NOMO-1 treated with DMSO at 0.1 percent for 48 hours (cell line): ENCODE measurements at regions not wholly inside any gene's neighbourhood (a gene's known extent, or its start where the extent isn't known, plus 50 kb on each side); places are given as distances from the start of the nearest gene placed in this dataset.
"Not testable (repeated sequence)": the region's sequence is repeated elsewhere in the genome, so short reads cannot be mapped to it uniquely, and the experiment has no call there.

ENCODE experiments used
- DNase-seq: peaks from one replicate; lab custom pipeline; 2025; ENCODE audit not compliant: unreplicated experiment; lab: John Stamatoyannopoulos, UW

DNA sequence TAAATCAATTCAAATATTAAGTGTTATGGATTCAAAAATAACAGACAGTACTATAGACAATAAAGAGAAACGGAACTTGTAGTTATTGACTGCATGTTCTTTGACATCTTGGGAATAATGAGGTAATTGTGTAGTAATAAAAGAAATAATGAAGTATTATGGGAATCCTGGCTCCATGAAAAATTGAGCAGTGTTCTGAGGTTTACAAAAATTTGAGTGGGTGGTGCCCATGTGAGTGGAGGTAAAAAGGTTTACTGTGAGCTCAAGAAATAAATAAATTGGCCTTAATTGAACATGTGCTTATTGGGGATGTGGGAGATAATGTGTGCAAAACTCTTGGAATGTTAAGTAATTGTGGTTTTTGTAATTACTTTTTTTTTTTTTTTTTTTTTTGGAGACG, 1013.7 kb upstream of the GJE1 start:
- DNase-seq = no peak

DNA sequence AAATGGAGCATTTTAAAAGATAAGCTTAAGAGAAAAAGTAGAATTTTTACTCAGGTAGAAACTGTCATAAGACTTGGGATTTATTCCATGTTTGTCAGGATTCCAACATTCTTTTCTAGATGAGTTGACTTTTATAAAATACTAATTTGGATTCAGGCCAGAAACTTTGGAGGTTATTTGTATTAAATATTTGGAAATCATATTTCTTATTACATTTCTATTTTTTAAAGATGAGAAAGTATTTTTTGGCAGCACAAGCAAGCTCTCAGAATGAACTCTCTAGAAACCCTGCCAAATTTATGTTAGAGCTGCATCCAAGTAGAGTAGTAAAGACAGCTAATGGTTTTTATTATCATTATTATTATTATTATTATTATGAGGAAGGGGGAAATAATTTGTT, 1014.9 kb upstream of the GJE1 start:
- DNase-seq = no peak

DNA sequence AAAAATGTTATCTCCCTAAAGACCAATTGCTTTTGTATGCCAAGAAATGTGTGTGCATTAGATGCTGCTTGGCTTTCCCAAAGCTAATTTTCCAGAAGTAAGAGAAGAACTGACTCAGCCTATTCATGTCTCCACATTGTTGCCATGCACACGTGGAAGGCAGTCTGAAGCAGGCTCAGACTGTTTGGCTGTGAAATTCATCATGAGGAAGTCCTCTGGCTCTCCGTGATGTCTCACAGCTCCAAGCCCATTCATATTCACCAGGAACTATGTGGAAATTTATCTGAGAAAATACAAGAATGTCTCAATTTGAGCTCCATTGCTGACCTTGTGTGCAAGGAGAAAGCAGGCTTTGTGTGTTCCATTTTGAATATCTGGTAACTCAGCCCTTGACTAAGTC, 1022.2 kb upstream of the GJE1 start:
- DNase-seq = no peak

DNA sequence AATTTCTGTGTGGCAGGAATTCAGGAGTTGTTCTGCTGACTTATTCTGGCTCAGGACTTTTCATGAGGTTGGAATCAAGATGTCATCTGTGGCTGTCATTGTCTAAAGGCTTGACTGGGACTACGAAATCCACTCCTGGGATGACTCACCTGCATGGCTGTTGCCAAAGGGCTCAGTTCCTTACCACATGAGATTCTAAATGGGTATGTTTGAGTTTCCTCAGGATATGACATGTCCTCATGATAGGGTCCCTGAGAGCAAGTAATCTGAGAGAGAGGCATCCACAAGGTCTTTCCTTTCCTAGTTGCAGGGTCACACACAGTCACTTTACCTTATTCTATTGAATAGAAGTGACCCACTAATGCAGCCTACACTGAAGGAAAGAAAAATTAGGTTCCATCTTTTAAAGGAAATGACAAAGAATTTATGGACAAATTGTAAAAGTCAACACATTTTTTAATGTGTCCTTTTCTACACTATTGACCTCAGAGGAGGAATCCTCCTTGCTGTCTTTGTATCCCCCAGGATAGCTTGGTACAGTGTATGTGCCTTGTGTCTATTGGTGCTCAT, 1025.0 kb upstream of the GJE1 start:
- no peak for DNase-seq

DNA sequence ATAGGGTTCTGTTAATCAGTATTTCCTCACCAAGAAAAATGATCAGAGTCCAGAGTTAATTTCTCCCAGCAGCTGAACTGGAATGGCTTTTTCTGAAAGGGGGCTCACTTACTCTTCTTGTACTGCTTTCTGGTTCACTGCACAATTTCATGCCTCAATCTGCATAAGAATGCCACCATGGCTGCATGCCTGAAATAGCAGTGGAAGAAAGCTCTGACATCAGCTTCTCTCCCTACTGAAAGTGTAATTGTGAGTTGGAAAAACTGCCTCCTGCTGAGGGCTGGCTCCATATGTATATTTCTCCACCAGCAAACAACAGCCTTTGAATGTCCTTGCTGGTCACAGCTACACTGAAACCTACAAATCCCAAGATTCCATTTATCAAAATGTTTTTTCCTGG, 1027.2 kb upstream of the GJE1 start:
- no peak for DNase-seq

DNA sequence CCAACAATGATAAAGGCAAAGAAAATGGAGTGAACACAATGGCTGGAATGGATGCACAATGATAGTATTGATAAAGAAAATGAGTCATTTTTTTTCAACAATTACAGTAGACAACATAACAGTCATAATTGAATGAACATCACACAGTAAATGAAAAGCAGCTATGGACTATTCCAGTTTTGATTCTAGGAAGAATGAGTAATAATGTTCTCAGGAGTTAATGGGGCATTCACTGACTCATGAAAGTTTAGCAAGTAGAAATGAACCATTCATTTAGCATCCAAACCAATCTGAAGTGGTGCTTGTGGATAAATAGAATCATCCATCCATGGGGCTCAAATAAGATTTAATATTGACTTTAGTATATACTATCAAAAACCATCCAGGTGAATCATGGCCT, 1029.5 kb upstream of the GJE1 start:
- DNase-seq = no peak

DNA sequence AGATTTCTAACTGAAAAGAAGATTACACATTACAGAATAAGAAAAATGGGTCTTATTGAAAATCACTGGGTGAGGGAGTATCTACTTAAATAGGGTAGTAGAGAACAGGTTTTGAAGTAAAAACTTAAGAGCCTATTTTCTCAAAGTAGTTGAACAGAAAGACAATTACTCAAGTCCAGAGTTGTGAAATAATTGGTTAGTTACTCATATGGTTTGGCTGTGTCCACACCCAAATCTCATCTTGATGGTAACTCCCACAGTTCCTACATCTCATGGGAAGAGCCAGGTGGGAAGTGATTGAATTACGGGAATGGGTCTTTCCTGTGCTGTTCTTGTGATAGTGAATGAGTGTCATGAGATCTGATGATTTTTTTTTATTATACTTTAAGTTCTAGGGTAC, 1035.3 kb upstream of the GJE1 start:
- DNase-seq = no peak

DNA sequence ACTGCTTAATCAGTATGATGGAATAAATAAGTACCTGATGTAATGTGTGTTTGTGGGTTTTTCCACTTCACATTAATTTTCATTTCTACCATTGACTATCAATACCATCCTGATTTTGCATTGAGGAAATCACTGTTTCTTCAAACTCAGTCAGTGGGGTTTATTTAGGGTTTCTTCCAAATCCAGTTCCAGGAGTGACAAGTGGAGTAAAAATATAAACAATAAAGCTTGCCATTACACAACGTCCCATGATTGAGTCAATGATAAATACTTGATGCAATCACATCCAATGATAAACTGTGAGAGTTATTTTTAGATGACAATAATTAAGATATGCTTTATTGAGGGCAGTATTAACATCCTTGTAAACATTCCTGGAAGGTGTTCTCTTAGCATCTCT, 1037.4 kb upstream of the GJE1 start:
- DNase-seq = no peak

DNA sequence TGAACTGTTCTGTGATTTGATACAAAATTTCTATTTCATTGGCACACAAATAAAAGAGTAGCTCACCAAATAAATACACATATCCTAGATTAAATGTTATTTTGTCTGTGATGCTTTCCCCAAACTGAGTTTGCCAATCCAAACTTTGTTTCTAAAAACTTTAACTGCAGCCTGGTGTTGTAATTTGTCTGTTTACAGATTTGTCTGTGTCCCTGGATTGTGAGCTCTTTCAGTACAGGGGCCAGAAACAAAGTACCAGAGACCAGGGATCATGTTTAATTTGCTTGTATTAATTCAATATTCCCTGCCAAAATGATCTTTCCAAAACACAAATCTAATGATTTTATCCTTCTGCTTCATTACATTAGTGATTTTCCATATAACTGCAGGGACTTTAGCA, 1044.6 kb upstream of the GJE1 start:
- no peak for DNase-seq

DNA sequence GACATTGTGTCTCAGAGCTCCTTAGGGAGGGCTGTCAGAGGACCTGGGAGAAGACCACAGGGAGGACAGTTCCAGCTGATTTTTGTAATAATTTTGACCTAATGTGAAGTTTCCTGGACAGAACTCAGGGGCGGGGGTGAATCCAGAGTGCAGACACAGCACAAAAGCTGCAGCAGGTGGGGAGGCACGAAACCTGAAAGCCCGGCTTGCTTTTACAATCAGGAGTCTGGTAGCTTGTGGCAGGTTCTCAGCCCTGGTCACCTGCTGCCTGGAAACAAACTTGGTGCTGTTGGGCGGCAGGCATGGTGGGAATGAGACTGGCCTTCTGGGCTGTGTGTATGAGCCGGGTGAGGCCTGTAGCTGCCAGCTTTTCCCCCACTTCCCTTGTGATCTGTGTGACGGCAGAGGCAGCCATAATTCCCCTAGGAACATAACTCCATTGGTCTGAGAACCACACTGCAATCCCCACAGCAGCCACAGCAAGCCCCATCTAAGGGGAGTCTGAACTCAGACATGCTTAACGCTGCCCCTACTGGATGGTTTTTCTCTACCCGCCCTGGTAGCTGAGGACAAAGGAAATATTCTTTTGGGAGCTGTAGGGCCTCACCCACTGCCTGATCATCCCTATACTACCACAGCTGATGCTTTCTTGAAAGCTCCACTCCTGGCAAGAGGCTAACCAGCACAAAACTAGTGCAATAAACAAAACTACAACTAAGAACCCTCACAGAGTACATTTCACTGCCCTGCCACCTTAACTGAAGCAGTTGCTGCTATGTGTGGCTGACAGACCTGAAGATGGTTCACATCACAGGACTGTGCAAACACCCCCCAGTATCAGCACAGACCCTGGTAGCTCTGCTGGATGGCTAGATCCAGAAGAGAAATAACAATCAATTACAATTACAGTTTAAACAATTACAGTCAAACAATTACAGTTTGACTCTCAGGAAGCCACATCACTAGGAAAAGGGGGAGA, 1055.1 kb upstream of the GJE1 start:
- DNase-seq = no peak

DNA sequence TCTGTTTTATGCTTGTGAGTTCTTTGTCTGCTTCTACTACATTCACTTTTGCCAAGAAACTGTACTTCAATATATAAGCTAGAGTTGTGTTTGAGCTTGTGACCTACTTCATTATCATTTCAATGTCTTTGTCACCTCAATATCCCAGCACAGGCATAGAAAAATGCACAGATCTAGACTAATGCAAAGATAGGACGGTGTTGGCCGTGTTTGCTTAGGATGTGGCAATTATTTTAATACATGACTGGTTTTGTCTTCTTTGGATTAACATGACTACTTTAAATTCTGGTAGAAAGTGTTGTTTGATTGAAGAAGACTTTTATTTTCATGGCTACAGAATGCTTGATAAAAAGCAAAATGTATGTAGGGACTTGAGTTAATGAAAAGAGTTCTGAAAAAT, 1075.0 kb upstream of the GJE1 start:
- DNase-seq = no peak

DNA sequence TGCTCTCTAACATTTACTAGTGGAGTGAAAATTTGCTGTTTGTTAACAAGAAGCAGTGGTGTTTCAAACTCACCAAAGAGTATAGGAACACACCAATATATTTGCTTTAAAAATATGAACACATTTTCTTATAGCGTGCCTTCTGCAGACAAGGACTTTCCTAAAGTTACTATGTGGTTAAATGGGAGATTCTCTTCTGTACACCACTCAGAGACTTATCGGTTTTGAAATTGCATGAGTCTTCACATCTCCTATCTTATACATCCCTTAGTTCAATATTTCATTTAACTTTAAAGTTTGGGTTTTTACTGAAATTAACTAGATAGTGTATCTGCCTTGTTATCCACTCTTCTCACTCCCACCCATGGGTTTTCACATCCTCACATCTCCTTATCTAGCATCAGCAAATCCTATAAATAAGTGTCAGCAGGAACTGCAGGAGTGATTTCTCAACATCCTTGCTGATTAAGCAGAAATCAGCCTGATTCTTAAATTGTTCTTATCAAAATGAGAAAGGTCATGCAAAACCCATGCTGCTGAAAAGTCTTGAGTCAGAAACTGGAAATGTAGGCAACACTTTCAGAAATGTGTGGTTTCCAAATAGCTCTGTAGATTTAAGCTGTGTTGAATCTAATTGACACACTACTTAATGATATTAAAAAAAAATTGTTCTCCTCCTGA, 1075.6 kb upstream of the GJE1 start:
- DNase-seq = no peak

DNA sequence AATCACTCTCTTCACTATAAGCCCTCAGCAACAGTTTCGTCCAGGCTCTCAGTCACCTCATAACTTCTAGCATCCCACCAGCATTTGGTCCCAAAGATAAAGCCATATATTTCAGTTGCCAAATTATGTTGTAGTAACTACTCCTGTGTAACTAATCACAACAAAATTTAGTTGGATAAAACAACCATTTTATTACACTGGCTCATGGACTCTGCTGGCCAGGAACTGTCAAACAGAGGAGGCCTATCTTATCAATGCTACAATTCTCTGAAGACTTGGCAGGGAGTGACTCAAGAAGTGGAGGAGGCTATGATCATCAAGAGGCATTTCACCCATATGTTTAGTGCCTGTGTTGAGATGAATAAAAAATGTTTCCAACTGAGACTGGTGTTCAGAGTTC, 1082.3 kb upstream of the GJE1 start:
- no peak for DNase-seq

DNA sequence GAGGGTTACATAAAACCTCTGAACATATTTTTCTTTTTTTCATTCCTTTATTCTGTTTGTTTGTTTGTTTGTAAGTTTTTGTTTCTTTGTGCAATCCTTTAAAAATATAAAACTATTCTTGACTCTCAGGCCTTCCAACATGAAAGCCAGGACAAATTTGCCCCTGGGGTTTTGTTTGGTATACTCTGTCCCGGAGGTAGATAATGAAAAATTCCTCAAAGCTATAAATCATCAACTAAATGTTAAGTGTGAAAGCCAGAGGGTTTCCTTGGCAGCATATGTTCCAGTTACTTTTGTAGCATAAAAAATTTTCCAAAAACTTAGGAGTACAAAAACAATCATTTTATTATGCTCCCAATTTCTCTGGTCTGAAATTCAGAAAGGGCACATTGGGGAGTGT, 1084.3 kb upstream of the GJE1 start:
- no peak for DNase-seq

DNA sequence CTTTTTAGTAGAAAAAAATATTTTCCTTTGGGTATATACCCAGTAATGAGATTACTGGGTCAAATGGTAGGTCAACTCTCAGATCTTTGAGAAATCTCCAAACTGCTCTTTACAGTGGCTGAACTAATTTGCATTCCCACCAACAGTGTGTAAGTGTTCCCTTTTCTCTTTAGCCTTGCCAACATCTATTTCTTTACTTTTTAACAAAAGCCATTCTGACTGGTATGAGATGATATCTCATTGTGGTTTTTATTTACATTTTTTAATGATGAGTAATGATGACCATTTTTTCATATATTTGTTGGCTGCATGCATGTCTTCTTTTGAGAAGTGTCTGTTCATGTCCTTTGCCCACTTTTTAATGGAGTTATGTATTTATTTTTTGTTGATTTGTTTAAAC, 1086.2 kb upstream of the GJE1 start:
- not testable (repeated sequence) for DNase-seq

DNA sequence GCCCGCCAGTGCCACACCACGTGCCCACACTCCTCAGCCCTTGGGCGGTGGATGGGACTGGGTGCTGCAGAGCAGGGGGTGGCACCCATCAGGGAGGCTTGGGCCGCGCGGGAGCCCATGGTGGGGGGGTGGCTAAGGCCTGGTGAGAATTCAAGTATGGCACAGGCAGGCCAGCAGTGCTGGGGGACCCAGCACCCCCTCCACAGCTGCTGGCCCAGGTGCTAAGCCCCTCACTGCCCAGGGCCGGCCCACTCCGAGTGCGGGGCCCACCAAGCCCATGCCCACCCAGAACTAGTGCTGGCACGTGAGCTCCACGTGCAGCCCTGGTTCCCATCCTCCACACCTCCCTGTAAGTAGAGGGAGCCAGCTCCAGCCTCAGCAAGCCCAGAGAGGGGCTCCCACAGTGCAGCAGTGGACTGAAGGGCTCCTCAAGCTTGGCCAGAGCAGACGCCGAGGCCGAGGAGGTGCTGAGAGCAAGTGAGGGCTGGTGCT, 1091.1 kb upstream of the GJE1 start:
- no peak for DNase-seq

DNA sequence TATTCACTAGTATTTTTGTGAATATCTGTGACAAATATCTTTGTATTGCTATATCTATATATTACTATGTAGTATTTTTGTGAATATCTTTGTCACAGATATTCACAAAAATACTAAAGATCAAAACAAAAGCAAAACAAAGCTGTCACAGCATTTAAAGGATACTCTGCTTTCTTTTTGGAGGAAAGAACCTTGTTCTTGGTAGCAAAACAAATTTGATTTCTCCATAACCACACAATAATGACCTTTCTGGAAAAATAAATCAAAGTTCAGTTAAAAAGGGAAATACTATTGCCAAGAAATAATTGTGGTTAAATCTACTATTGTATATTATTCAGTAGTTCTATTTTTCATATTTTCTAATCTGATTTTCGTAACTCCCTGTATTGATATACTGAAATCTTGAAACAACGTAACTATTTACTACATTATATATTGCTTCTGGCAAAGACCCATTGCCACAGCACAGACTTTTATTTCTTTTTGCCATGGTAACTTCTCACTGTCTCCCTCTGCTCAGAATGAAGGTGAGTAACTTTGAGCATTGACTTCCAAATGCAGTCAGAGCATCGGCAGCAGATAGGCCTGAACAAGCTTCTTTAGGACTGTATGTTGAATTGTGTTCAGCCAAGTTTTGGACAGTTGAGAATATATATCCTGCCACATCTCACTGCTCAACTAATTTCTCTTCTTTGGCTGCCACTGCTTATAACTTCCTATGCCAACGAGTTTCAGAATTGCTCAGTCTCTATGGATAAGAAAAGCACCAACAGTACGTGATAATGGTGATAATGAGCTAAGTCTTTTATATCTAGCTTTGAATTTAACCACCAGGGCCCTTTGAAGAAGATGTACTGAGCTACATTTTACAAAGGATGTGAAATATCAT, 1097.2 kb upstream of the GJE1 start:
- no peak for DNase-seq

DNA sequence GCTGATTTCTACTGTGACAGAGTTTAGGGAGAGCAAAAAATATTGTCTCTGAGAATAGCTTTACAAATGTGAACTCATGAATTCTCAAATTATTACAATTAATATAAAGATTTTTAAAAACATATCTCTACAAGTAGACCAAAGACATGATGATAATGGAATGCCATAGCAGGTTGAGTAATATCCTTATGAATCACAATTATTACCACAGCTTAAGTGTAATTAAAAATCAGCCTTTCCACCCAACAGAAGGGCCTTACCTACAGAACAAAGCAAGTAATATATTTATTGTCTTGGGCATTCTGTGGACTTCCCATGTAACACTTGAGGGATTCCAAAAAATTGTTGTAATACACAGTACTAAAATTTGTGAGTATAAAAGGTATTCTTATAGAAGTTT, 1099.6 kb upstream of the GJE1 start:
- DNase-seq = no peak

DNA sequence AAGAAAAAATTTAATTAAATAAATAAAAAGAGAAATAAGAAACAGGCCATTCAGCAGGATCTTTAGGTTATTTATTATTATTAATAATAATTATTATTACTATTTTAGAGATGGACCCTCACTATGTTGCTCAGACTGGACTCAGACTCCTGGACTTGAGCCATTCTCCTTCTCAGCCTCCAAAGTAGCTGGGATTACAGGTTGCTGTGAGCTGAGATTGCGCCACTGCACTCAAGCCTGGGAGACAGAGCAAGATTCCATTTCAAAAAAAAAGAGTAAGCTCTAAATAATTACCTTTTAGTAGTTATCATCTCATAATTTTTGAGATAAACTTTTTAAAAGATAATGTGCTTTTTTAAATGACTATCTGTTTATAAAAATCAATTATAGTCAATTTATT, 1102.8 kb upstream of the GJE1 start:
- no peak for DNase-seq

DNA sequence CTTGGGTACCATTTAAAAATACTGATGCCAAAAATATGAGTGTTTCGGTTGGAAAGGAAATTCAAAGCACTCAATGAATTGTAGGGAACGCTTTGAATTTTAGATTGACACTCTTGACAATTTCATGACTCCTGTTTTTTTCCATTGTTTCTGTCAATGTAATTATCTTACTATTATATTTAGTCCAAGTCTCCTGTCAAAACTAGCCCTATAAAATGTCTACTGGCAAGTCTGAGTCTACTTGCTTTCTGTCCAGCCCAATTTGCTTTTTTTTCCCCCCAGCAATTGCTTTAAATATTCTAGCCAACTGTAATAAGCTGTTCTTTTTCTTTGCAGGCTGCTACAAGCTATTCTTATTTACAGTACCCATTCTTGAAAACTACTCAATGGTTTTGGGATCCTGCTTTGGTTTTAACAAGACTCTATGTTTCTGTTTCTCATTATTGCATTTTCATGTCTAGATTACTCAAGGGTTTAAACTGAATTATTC, 1103.9 kb upstream of the GJE1 start:
- no peak for DNase-seq

DNA sequence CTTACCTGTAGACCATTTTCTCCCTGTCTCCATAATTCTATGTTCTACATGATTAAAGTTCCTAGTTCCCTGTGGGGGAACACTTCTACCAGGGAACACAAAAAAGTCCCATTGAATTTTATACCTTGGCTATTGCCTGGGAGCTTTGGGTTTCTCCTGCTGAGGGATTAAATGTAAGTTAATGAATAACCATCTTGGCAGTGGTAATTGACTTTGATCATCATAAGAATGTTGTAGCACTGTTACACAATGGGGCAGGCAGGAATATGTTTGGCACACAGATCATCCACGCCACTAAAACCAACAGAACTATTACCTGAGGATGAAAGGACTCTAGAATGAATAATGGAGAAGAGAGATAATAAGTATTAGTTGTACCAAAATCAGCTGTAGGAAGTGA, 1106.2 kb upstream of the GJE1 start:
- no peak for DNase-seq
